ENCODE measurements at regions not wholly inside any gene's neighbourhood (a gene's known extent, or its start where the extent isn't known, plus 50 kb on each side); places are given as distances from the start of the nearest gene placed in this dataset.

DNA sequence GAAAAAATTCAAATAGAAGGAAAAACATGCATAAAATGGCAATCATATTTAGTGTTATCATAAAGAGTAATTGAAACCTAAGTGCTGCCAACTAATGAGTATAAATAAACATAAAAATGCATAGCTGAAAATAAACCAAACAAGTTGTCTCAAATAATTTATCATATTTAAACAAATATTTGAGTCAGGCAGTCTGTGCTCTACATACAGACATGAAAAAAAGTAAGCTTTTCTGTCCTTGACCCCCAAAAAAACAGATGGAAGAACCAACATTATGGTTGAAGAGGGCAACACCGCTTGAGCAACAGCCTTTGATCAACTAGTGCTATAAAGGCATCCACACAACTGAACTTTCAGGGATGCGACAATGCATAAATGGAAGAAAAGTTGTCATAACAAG lies 735.1 kb upstream of the MIR17HG start:
- no peak overlapping the region for H3K4me3 ChIP-seq (ENCODE audit: low read depth, low read length)
- TF ChIP-seq, protein P1, sequence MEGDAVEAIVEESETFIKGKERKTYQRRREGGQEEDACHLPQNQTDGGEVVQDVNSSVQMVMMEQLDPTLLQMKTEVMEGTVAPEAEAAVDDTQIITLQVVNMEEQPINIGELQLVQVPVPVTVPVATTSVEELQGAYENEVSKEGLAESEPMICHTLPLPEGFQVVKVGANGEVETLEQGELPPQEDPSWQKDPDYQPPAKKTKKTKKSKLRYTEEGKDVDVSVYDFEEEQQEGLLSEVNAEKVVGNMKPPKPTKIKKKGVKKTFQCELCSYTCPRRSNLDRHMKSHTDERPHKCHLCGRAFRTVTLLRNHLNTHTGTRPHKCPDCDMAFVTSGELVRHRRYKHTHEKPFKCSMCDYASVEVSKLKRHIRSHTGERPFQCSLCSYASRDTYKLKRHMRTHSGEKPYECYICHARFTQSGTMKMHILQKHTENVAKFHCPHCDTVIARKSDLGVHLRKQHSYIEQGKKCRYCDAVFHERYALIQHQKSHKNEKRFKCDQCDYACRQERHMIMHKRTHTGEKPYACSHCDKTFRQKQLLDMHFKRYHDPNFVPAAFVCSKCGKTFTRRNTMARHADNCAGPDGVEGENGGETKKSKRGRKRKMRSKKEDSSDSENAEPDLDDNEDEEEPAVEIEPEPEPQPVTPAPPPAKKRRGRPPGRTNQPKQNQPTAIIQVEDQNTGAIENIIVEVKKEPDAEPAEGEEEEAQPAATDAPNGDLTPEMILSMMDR (conservative IDR thresholded peaks at IDR 0.05; ENCODE audit: low read depth, low read length) = no peak
- no peak for DNase-seq (ENCODE audit: low read depth)

DNA sequence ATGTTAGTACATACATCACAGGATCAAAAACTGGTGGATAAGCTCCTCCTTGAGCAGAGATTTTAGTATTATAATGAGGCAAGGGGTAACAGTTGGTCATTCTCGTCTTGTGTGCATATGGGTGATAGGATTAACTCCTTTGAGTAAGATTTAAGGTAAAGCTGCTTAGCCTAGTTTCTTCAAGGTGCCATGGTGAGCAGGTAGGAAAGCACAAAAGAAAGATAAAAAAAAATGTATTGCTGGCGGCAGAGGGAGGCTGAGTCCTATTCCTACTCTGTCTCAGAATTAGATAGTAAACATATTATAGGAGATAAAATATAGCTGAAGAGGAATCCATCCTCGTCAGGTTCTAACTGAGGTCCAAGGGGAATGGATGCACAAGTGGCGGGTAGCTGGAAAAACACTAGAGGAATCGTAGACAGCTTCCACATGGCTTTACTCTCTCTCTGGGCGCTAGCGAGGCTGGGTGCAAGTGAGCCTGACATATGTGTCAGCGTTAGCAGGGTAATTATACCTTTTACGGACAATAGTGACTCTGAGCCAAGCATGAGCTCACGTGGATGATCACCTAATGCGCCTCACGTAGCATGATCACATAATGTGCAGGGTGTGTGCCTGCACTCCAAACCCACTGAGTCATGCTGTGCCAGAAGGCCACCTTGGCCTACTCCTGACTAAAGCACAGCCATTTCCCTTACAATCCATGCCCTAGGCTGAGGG lies 734.3 kb upstream of the MIR17HG start:
- TF ChIP-seq, protein P1 (conservative IDR thresholded peaks at IDR 0.05; ENCODE audit: low read depth, low read length) = no peak
- H3K4me3 ChIP-seq (ENCODE audit: low read depth, low read length) = no peak overlapping the region
- no peak for DNase-seq (ENCODE audit: low read depth)

DNA sequence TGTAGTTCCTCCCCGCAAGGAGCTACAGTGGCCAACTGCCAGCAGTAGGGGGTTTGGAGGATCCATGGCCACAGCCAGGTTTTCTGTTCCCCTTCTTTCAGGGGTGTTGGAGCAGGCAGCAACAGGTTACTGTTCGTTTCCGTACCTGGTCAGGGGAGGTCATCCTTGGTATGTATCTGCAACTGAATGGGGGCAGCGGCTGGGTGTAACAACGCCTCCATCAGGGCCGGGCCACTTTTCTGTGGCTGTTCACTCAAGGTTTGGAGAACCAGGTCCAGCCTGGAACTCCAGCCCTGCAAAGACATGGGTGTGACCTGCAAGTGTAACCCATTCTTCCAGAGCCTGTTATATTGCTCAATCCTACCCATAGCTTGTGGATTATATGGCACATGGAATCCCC lies 732.3 kb upstream of the MIR17HG start:
- no peak overlapping the region for H3K4me3 ChIP-seq (ENCODE audit: low read depth, low read length)
- TF ChIP-seq, protein P1 (conservative IDR thresholded peaks at IDR 0.05; ENCODE audit: low read depth, low read length) = no peak
- DNase-seq (ENCODE audit: low read depth) = no peak

DNA sequence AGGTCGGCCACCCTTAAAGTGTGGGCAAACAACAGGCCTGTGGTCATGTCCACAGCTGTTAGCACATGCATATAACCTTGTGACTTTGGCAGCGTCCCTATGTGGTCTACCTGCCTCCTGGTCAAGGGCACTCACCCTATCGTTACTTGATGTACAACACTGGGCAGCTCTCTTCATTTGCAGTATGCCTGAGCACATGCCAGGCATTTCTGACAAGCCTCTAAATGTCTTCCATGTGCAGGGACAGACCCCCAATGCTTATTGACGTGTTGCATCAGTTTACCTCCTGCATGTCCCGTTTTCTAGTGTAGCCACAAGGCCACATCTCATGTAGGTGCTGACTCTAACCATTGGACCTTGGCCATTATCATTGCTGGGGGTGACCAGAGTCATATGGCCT lies 731.7 kb upstream of the MIR17HG start:
- DNase-seq (ENCODE audit: low read depth) = no peak
- no peak overlapping the region for H3K4me3 ChIP-seq (ENCODE audit: low read depth, low read length)
- TF ChIP-seq, protein P1 (conservative IDR thresholded peaks at IDR 0.05; ENCODE audit: low read depth, low read length) = no peak

DNA sequence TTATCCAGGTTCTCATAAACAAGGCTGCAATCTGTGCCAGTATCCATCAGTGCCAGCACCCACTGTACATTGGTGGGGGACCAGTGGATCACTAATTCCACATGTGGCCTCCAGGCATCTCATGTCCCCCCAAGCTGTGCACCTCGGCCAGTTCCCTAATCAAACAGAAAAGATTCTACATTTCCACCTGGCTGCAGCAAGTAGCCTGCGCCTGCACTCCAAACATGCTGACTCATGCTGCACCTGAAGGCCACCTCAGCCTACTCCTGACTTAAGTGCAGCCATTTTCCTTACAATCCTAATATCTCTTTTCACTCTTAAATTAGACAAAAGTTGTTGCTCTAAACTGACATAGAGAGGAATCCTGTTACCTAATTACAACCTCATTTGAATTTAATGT lies 729.4 kb upstream of the MIR17HG start:
- no peak for DNase-seq (ENCODE audit: low read depth)
- TF ChIP-seq, protein P1 (conservative IDR thresholded peaks at IDR 0.05; ENCODE audit: low read depth, low read length) = no peak
- H3K4me3 ChIP-seq (ENCODE audit: low read depth, low read length) = no peak overlapping the region

DNA sequence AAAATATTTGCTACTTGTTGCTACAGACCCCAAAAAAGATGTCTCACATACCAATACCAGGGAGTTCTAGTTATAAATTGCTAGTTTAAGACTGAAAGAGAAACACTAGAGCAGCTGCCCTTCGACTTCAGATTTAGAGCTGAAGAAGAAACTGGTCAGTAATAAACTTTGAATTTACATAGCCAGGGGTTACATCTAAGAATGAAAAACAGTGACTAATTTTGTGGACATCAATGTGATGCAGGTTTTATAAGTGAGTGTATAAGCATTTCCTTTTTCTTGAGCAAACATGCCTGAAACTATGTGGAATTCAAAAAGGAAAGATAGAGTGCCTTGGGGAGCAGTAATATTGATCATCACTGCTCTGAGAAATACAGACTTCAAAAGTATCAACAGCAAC lies 724.9 kb upstream of the MIR17HG start:
- TF ChIP-seq, protein P1 (conservative IDR thresholded peaks at IDR 0.05; ENCODE audit: low read depth, low read length) = no peak
- H3K4me3 ChIP-seq (ENCODE audit: low read depth, low read length) = no peak overlapping the region
- DNase-seq (ENCODE audit: low read depth) = no peak

Measured in epithelial cell of proximal tubule (primary cell).